ENCODE measurements at regions not wholly inside any gene's neighbourhood (a gene's known extent, or its start where the extent isn't known, plus 50 kb on each side); places are given as distances from the start of the nearest gene placed in this dataset.

GRCh38 chr13:82275644-82276043 lies 1606.6 kb downstream of the SLITRK1 start:
- TF ChIP-seq MXI1 (conservative IDR thresholded peaks at IDR 0.05; ENCODE audit: poor library complexity, severe bottlenecking), result no peak
- no peak for TF ChIP-seq CTCF (IDR thresholded peaks at IDR 0.05; ENCODE audit: poor library complexity, severe bottlenecking)
- TF ChIP-seq POLR2AphosphoS5 (IDR thresholded peaks at IDR 0.05), result no peak
- TF ChIP-seq EP300 (conservative IDR thresholded peaks at IDR 0.05; ENCODE audit: poor library complexity, severe bottlenecking), result no peak
- TF ChIP-seq SMC3 (conservative IDR thresholded peaks at IDR 0.05; ENCODE audit: poor library complexity), result no peak
- no peak for TF ChIP-seq EZH2 (IDR thresholded peaks at IDR 0.05; ENCODE audit: borderline replicate concordance, insufficient read depth, low read length, poor library complexity, severe bottlenecking)
- no peak for TF ChIP-seq RAD21 (conservative IDR thresholded peaks at IDR 0.05)
- TF ChIP-seq REST (IDR thresholded peaks at IDR 0.05; ENCODE audit: borderline replicate concordance), result no peak
